ENCODE measurements at regions not wholly inside any gene's neighbourhood (a gene's known extent, or its start where the extent isn't known, plus 50 kb on each side); places are given as distances from the start of the nearest gene placed in this dataset.

GRCh38 chr12:18895946-18896345 lies 158.0 kb downstream of the CAPZA3 start (continued):
- TF ChIP-seq, protein P1, sequence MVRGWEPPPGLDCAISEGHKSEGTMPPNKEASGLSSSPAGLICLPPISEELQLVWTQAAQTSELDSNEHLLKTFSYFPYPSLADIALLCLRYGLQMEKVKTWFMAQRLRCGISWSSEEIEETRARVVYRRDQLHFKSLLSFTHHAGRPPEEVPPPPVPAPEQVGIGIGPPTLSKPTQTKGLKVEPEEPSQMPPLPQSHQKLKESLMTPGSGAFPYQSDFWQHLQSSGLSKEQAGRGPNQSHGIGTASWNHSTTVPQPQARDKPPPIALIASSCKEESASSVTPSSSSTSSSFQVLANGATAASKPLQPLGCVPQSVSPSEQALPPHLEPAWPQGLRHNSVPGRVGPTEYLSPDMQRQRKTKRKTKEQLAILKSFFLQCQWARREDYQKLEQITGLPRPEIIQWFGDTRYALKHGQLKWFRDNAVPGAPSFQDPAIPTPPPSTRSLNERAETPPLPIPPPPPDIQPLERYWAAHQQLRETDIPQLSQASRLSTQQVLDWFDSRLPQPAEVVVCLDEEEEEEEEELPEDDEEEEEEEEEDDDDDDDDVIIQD (CRISPR knock-in tag; IDR thresholded peaks at IDR 0.05), result no peak
- TF ChIP-seq KLF1 (tag; IDR thresholded peaks at IDR 0.05) (no peak), ZBTB33 (CRISPR knock-in tag; IDR thresholded peaks at IDR 0.05) (no peak), WHSC1 (IDR thresholded peaks at IDR 0.05; ENCODE audit: low read length) (no peak), ZNF395 (CRISPR knock-in tag; IDR thresholded peaks at IDR 0.05) (no peak), ATF3 (IDR thresholded peaks at IDR 0.05) (no peak), ATF3 (CRISPR knock-in tag; conservative IDR thresholded peaks at IDR 0.05) (no peak), MTA1 (IDR thresholded peaks at IDR 0.05; ENCODE audit: borderline replicate concordance) (no peak), FOXA3 (CRISPR knock-in tag; conservative IDR thresholded peaks at IDR 0.05 in 1 of 2, IDR thresholded peaks at IDR 0.05 in 1 of 2) (no peak), BDP1 (IDR thresholded peaks at IDR 0.05; ENCODE audit: insufficient read depth, insufficient read length) (no peak), TFAM (CRISPR knock-in tag; conservative IDR thresholded peaks at IDR 0.05) (no peak), ZNF592 (IDR thresholded peaks at IDR 0.05) (0 out of 2 replicates have a peak, but pooled peaks have one; percentile 39), ZNF12 (CRISPR knock-in tag; IDR thresholded peaks at IDR 0.05) (no peak), ZNF324 (CRISPR knock-in tag; IDR thresholded peaks at IDR 0.05) (no peak), CHAMP1 (IDR thresholded peaks at IDR 0.05) (no peak), TBL1XR1 (IDR thresholded peaks at IDR 0.05; ENCODE audit: low read length in 2 of 2) (no peak)

All from K562 (cell line).